ENCODE measurements at regions not wholly inside any gene's neighbourhood (a gene's known extent, or its start where the extent isn't known, plus 50 kb on each side); places are given as distances from the start of the nearest gene placed in this dataset.

GRCh38 chr7:156282816-156283215 is 357.8 kb upstream of the RNF32 start:
- Histone ChIP-seq H3K9me3 (ENCODE audit: control insufficient read depth, low read length) (peaks cover 2% of the 10 kb centered on the region), H3K4me1 (ENCODE audit: control insufficient read depth, insufficient read depth, low read length) (no peaks in the 10 kb centered on the region), H3K27me3 (ENCODE audit: control insufficient read depth, insufficient read depth) (no peaks in the 10 kb centered on the region), H3K27ac (ENCODE audit: low read length) (no peak overlapping the region), H3K4me3 (ENCODE audit: low read length) (no peak overlapping the region)
- DNase-seq = no peak
- 57% methylated on average over 2 of the region's 2 CpGs for WGBS
- intact Hi-C loops (cut with DNase I) = no loop called here
- ATAC-seq = no peak

DNA sequence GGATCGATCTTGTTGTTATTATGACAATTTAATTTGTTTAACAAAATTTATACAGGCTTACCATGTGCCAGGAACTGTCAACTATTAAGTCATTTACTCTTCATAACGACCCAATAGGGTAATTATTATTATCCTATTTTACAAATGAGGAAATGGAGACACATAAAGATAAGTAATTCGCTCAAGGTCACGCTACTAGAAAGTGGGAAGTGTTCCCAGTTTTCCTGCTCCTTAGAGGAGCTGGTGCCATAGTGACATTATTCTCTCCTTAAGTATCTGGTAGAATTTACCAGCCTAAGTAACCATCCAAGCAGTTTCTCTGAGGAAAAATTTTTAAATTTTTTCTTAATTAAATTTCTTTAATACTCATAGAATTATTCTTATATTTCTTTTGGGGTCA is 360.9 kb upstream of the RNF32 start:
- H3K9me3 ChIP-seq (ENCODE audit: control insufficient read depth, low read length) = peaks cover 2% of the 10 kb centered on the region
- no peak for ATAC-seq
- H3K4me3 ChIP-seq (ENCODE audit: low read length) = no peak overlapping the region
- no peaks in the 10 kb centered on the region for H3K27me3 ChIP-seq (ENCODE audit: control insufficient read depth, insufficient read depth)
- 53% methylated on average over 4 of the region's 4 CpGs for WGBS
- intact Hi-C loops (cut with DNase I) = no loop called here
- H3K27ac ChIP-seq (ENCODE audit: low read length) = no peak overlapping the region
- DNase-seq = no peak
- no peaks in the 10 kb centered on the region for H3K4me1 ChIP-seq (ENCODE audit: control insufficient read depth, insufficient read depth, low read length)

DNA sequence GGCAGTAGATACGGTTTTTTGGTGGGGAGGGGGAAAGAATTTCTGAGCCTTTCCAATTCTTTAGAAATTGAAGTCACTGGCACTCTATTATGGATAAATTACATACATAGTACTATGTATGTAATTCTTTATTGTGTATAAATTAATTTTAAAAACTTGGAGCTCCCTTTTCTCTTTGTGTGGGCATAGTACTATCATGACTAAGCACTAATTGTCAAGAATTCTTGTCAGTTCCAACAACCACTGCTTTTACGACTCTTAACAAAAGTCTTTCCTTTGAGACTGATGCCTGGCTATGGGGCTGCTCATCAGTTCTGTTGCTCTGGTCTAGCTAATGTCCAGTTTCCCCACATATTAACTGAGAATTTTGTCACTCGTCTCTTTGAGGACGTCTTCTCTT is 365.3 kb upstream of the RNF32 start:
- no peak overlapping the region for H3K27ac ChIP-seq (ENCODE audit: low read length)
- intact Hi-C loops (cut with DNase I) = no loop called here
- H3K9me3 ChIP-seq (ENCODE audit: control insufficient read depth, low read length) = peaks cover 2% of the 10 kb centered on the region
- no peak overlapping the region for H3K4me3 ChIP-seq (ENCODE audit: low read length)
- DNase-seq = no peak
- ATAC-seq = no peak
- WGBS = 74% methylated on average over 4 of the region's 4 CpGs
- no peaks in the 10 kb centered on the region for H3K4me1 ChIP-seq (ENCODE audit: control insufficient read depth, insufficient read depth, low read length)
- H3K27me3 ChIP-seq (ENCODE audit: control insufficient read depth, insufficient read depth) = no peaks in the 10 kb centered on the region

GRCh38 chr7:156274557-156274956 is 366.0 kb upstream of the RNF32 start:
- DNase-seq (no peak), ATAC-seq (no peak)
- H3K4me3 ChIP-seq (ENCODE audit: low read length) = no peak overlapping the region
- no peaks in the 10 kb centered on the region for H3K4me1 ChIP-seq (ENCODE audit: control insufficient read depth, insufficient read depth, low read length)
- WGBS = 68% methylated on average over 3 of the region's 3 CpGs
- no peaks in the 10 kb centered on the region for H3K27me3 ChIP-seq (ENCODE audit: control insufficient read depth, insufficient read depth)
- no peak overlapping the region for H3K27ac ChIP-seq (ENCODE audit: low read length)
- intact Hi-C loops (cut with DNase I) = no loop called here
- H3K9me3 ChIP-seq (ENCODE audit: control insufficient read depth, low read length) = peaks cover 2% of the 10 kb centered on the region

- Histone ChIP-seq H3K27ac (ENCODE audit: low read length) (no peak overlapping the region), H3K4me3 (ENCODE audit: low read length) (no peak overlapping the region), H3K27me3 (ENCODE audit: control insufficient read depth, insufficient read depth) (no peaks in the 10 kb centered on the region), H3K4me1 (ENCODE audit: control insufficient read depth, insufficient read depth, low read length) (no peaks in the 10 kb centered on the region), H3K9me3 (ENCODE audit: control insufficient read depth, low read length) (no peaks in the 10 kb centered on the region)
- WGBS = 46% methylated on average over 3 of the region's 3 CpGs
- intact Hi-C loops (cut with DNase I) = no loop called here
- ATAC-seq (no peak), DNase-seq (no peak)
These were observed 379.0 kb upstream of the RNF32 start for GRCh38 chr7:156261581-156261980.

GRCh38 chr7:156257904-156258303 is 382.7 kb upstream of the RNF32 start:
- WGBS = 78% methylated on average over 1 of the region's 1 CpG
- Histone ChIP-seq H3K4me3 (ENCODE audit: low read length) (no peak overlapping the region), H3K27ac (ENCODE audit: low read length) (no peak overlapping the region), H3K27me3 (ENCODE audit: control insufficient read depth, insufficient read depth) (no peaks in the 10 kb centered on the region), H3K4me1 (ENCODE audit: control insufficient read depth, insufficient read depth, low read length) (no peaks in the 10 kb centered on the region), H3K9me3 (ENCODE audit: control insufficient read depth, low read length) (no peaks in the 10 kb centered on the region)
- DNase-seq (no peak), ATAC-seq (no peak)
- intact Hi-C loops (cut with DNase I) = no loop called here

DNA sequence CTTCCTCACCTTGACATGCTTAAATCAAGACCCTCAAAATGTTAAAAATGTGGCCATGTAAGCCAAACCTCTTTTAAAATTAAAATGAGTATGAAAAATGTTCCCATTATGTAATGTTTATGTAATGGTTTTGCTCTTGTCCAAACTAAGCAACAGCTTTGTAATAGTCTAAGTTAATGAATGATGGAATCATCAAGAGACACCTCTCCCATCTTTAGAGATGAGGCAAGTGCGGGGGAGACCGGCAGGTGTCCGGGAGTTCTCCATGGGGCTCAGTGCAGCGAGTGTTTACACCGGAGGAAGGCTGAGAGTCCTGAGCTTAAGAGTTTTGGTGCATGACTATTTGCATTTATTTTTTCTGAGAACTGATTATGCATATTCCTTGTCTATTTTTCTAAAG is 384.9 kb upstream of the RNF32 start:
- Histone ChIP-seq H3K27me3 (ENCODE audit: control insufficient read depth, insufficient read depth) (no peaks in the 10 kb centered on the region), H3K4me3 (ENCODE audit: low read length) (no peak overlapping the region), H3K27ac (ENCODE audit: low read length) (no peak overlapping the region), H3K9me3 (ENCODE audit: control insufficient read depth, low read length) (no peaks in the 10 kb centered on the region), H3K4me1 (ENCODE audit: control insufficient read depth, insufficient read depth, low read length) (no peaks in the 10 kb centered on the region)
- ATAC-seq (no peak), DNase-seq (no peak)
- intact Hi-C loops (cut with DNase I) = no loop called here
- 84% methylated on average over 5 of the region's 5 CpGs for WGBS

- intact Hi-C loops (cut with DNase I) = no loop called here
- no peak for ATAC-seq
- Histone ChIP-seq H3K27ac (ENCODE audit: low read length) (no peak overlapping the region), H3K4me3 (ENCODE audit: low read length) (no peak overlapping the region), H3K9me3 (ENCODE audit: control insufficient read depth, low read length) (no peaks in the 10 kb centered on the region), H3K27me3 (ENCODE audit: control insufficient read depth, insufficient read depth) (no peaks in the 10 kb centered on the region), H3K4me1 (ENCODE audit: control insufficient read depth, insufficient read depth, low read length) (no peaks in the 10 kb centered on the region)
- 83% methylated on average over 9 of the region's 9 CpGs for WGBS
- DNase-seq = no peak
These were observed 388.7 kb upstream of the RNF32 start for GRCh38 chr7:156251861-156252260.

- Histone ChIP-seq H3K4me1 (ENCODE audit: control insufficient read depth, insufficient read depth, low read length) (no peaks in the 10 kb centered on the region), H3K27me3 (ENCODE audit: control insufficient read depth, insufficient read depth) (no peaks in the 10 kb centered on the region), H3K9me3 (ENCODE audit: control insufficient read depth, low read length) (no peaks in the 10 kb centered on the region), H3K4me3 (ENCODE audit: low read length) (no peak overlapping the region), H3K27ac (ENCODE audit: low read length) (no peak overlapping the region)
- ATAC-seq (no peak), DNase-seq (no peak)
- intact Hi-C loops (cut with DNase I) = no loop called here
These were observed 400.0 kb upstream of the RNF32 start for GRCh38 chr7:156240532-156240931.

DNA sequence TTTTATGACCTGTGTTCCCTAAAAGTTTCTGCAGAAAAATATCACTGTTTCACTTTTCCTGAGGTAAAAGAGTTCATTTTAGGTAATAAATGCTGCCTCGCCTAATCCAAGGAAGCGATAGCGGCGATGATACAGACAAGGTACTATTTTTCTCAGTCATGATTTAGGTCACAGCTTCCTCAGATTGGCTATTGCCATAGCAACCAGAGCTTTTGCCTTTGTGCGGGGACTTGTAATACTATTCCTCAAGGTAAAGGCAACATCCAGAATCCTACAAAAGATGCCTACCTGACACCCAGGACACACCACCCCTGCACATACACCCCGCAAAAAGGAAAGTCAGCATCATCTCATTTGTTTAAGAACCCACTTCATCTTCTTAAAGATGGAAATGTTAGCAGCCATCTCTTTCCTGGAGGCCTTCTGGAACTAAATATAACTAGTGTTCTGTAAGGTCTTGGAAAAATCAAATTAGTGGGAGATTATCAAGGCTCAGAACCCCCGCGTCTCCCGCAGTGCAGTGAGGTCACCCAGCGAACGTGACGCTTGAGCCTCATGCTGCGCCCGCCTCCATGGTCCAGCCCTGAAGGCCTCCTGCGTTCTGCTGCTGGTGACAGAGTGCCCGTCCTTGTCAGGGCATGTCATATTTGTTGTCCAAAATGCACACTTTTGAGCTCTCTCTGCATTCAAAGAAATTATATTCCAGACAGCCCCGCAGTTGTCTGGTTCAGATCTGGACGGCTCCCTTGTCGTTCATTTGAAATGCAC is 402.0 kb upstream of the RNF32 start:
- DNase-seq (no peak), ATAC-seq (no peak)
- Histone ChIP-seq H3K27me3 (ENCODE audit: control insufficient read depth, insufficient read depth) (no peaks in the 10 kb centered on the region), H3K9me3 (ENCODE audit: control insufficient read depth, low read length) (no peaks in the 10 kb centered on the region), H3K4me3 (ENCODE audit: low read length) (no peak overlapping the region), H3K4me1 (ENCODE audit: control insufficient read depth, insufficient read depth, low read length) (no peaks in the 10 kb centered on the region), H3K27ac (ENCODE audit: low read length) (no peak overlapping the region)
- 86% methylated on average over 19 of the region's 19 CpGs for WGBS
- intact Hi-C loops (cut with DNase I) = no loop called here

DNA sequence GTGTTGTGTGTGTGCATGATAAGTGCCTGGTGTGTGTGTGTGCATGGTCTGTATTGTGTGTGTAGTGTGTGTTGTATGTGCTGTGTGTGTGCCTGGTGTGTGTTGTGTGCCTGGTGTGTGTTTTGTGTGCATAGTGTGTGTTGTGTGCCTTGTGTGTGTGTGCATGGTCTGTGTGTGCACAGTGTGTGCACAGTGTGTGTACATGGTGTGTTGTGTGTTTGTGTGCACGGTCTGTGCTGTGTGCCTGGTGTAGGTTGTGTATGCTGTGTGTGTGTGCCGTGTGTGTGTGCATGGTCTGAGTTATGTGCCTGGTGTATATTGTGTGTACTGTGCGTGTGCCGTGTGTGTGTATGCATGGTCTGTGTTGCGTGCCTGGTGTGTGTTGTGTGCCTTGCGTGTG is 403.0 kb upstream of the RNF32 start:
- ATAC-seq = no peak
- Histone ChIP-seq H3K4me3 (ENCODE audit: low read length) (no peak overlapping the region), H3K27me3 (ENCODE audit: control insufficient read depth, insufficient read depth) (no peaks in the 10 kb centered on the region), H3K27ac (ENCODE audit: low read length) (no peak overlapping the region), H3K9me3 (ENCODE audit: control insufficient read depth, low read length) (no peaks in the 10 kb centered on the region), H3K4me1 (ENCODE audit: control insufficient read depth, insufficient read depth, low read length) (no peaks in the 10 kb centered on the region)
- WGBS = 93% methylated on average over 6 of the region's 6 CpGs
- DNase-seq = no peak
- intact Hi-C loops (cut with DNase I) = no loop called here
